ENCODE measurements at regions not wholly inside any gene's neighbourhood (a gene's known extent, or its start where the extent isn't known, plus 50 kb on each side); places are given as distances from the start of the nearest gene placed in this dataset.

GRCh38 chr11:129590753-129591475 is 215.3 kb downstream of the BARX2 start:
- no peak for DNase-seq

GRCh38 chr11:129591527-129591926 is 215.9 kb downstream of the BARX2 start:
- DNase-seq, result no peak

- no peak for DNase-seq
Measured at GRCh38 chr11:129592191-129592590, 216.5 kb downstream of the BARX2 start.

- DNase-seq, result no peak
Measured at GRCh38 chr11:129593098-129593497, 217.4 kb downstream of the BARX2 start.

GRCh38 chr11:129595038-129595962 is 219.7 kb downstream of the BARX2 start:
- no peak for DNase-seq

GRCh38 chr11:129596351-129596750 is 219.3 kb upstream of the TMEM45B start:
- DNase-seq, result no peak

GRCh38 chr11:129598378-129598777 is 217.3 kb upstream of the TMEM45B start:
- no peak for DNase-seq

- no peak for DNase-seq
Measured at GRCh38 chr11:129605815-129606214, 209.8 kb upstream of the TMEM45B start.

GRCh38 chr11:129608711-129609110 is 206.9 kb upstream of the TMEM45B start:
- no peak for DNase-seq

- DNase-seq, result no peak
Measured at GRCh38 chr11:129610125-129610524, 205.5 kb upstream of the TMEM45B start.

- DNase-seq, result no peak
Measured at GRCh38 chr11:129610545-129610944, 205.1 kb upstream of the TMEM45B start.

- DNase-seq, result no peak
Measured at GRCh38 chr11:129611661-129612446, 203.8 kb upstream of the TMEM45B start.

- no peak for DNase-seq
Measured at GRCh38 chr11:129612447-129612961, 203.1 kb upstream of the TMEM45B start.

GRCh38 chr11:129613071-129613470 is 202.6 kb upstream of the TMEM45B start:
- no peak for DNase-seq

GRCh38 chr11:129614256-129614944 is 201.2 kb upstream of the TMEM45B start:
- no peak for DNase-seq

- no peak for DNase-seq
Measured at GRCh38 chr11:129618046-129618569, 197.5 kb upstream of the TMEM45B start.

- DNase-seq, result no peak
Measured at GRCh38 chr11:129620237-129621104, 195.2 kb upstream of the TMEM45B start.

GRCh38 chr11:129625930-129626329 is 189.7 kb upstream of the TMEM45B start:
- DNase-seq, result no peak

- no peak for DNase-seq
Measured at GRCh38 chr11:129631201-129631600, 184.4 kb upstream of the TMEM45B start.

- no peak for DNase-seq
Measured at GRCh38 chr11:129636926-129637325, 178.7 kb upstream of the TMEM45B start.

- DNase-seq, result no peak
Measured at GRCh38 chr11:129637473-129637872, 178.2 kb upstream of the TMEM45B start.

Data from midbrain (tissue), 1 donor.